ENCODE measurements at regions not wholly inside any gene's neighbourhood (a gene's known extent, or its start where the extent isn't known, plus 50 kb on each side); places are given as distances from the start of the nearest gene placed in this dataset.

- TF ChIP-seq ZNF274 (IDR thresholded peaks at IDR 0.05; ENCODE audit: low read depth, low read length), result no peak
- no peak for TF ChIP-seq YY1 (IDR thresholded peaks at IDR 0.05; ENCODE audit: insufficient read depth, insufficient read length)
- no peak for TF ChIP-seq SUZ12 (IDR thresholded peaks at IDR 0.05; ENCODE audit: extremely low read depth, insufficient read depth, insufficient read length)
These were observed 80.7 kb upstream of the EOMES start for GRCh38 chr3:27802849-27803248.

Measured in NT2/D1 (cell line).